ENCODE measurements at regions not wholly inside any gene's neighbourhood (a gene's known extent, or its start where the extent isn't known, plus 50 kb on each side); places are given as distances from the start of the nearest gene placed in this dataset.

GRCh38 chr4:180086480-180087190 is 2156.6 kb upstream of the TENM3 start:
- TF ChIP-seq POLR2A (IDR thresholded peaks at IDR 0.05; ENCODE audit: low read length) (no peak), GATA1 (IDR thresholded peaks at IDR 0.05; ENCODE audit: low read depth, low read length) (no peak)

All from erythroblast (primary cell).